GM19438 (cell line): ENCODE measurements at regions not wholly inside any gene's neighbourhood (a gene's known extent, or its start where the extent isn't known, plus 50 kb on each side); places are given as distances from the start of the nearest gene placed in this dataset.
A peak's percentile ranks its signal among the peaks of the same experiment; 100 is the strongest.

Experiments used
- ATAC-seq: cut with Tn5 transposase; IDR thresholded peaks from one replicate; pipeline ENCODE4 v1.9.1; 2021; ENCODE audit warnings: low read depth; ENCODE audit not compliant: unreplicated experiment

DNA sequence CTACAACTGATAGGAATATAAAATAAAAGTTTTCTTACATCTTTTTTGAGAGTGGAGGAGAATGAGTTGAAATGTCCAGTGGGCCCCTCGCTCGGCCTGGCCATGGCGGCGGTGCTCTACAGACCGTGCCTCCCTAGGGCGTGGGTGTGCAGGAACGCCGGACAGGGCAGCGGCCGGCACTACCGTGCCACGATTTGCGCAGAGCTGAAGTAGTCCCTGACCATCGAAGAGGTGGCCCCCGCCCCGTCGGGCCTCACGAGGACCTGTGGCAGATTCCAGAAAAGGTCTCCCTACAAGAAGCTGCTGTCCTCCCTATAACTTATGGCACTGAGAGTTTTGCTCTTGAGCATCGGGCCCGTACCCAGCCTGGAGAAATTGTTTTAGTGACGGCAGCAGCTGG is 228.9 kb upstream of the ARHGAP24 start:
- no peak for ATAC-seq

GRCh38 chr4:85250852-85251251 is 224.1 kb upstream of the ARHGAP24 start:
- ATAC-seq = no peak

GRCh38 chr4:85257817-85258370 is 217.1 kb upstream of the ARHGAP24 start:
- no peak for ATAC-seq

GRCh38 chr4:85260064-85260463 is 214.9 kb upstream of the ARHGAP24 start:
- no peak for ATAC-seq

DNA sequence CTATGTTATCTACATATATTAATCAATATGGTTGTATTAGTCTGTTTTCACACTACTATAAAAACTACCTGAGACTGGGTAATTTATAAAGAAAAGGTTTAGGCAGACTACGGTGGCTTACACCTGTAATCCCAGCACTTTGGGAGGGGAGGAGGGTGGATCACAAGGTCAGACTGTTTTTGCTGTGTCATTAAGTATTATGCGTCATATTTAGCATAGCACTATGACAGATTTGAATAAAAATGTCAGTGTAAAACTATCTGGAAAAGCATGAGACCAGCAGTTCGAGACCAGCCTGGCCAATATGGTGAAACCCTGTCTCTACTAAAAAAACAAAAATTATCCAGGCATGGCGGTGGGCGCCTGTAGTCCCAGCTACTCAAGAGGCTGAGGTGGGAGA is 209.7 kb upstream of the ARHGAP24 start:
- ATAC-seq = no peak

DNA sequence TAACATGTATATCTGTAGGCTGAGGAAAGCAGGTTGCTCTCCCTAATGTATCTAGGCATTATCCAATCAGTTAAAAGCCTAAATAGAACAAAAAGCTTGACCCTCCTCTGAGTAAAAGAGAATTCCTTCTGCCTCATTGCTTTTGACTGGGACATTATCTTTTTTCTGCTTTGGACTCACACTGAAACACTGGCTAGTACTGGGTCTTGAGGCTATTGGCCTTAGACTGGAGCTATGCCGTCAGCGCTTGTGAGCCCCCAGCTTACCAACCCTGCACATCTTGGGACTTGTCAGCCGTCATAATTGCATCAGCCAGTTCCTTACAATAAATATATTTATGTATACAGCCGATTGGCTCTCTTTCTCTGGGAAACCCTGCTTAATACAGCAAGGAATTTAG is 206.8 kb upstream of the ARHGAP24 start:
- no peak for ATAC-seq

DNA sequence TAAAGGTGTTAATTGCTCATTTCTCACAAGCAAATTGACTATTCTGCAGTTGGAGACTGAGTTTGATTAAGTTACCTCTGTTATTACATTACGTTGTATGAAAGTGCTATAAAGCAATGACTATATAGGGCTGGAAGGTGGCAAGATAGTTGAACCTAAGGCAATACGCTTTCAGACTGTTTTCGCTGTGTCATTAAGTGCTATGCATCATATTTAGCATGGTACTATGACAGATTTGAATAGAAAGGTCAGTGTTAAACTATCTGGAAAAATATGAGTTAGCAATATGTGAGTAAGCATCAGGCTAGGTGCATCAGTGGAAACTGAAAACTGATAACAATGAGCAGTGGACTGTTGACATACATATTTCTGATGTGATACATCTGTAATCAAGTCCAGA is 206.0 kb upstream of the ARHGAP24 start:
- ATAC-seq = no peak

DNA sequence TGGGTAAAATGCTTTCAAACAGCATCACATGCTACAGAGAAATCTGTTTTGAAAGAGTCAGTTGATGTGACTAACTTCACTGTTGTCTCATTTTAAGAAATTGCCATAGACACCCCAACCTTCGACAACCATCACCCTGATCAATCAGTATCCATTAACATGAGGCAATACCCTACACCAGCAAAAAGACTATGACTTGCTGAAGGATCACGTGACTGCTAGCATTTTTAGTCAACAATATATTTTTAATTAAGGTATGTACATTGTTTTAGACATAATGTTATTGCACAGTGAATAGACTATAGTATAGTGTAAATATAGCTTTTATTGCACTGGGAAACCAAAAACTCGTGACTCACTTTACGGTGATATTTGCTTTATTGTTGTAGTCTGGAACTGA is 200.0 kb upstream of the ARHGAP24 start:
- no peak for ATAC-seq

- no peak for ATAC-seq
Observed at GRCh38 chr4:85280963-85281362, 194.0 kb upstream of the ARHGAP24 start.

DNA sequence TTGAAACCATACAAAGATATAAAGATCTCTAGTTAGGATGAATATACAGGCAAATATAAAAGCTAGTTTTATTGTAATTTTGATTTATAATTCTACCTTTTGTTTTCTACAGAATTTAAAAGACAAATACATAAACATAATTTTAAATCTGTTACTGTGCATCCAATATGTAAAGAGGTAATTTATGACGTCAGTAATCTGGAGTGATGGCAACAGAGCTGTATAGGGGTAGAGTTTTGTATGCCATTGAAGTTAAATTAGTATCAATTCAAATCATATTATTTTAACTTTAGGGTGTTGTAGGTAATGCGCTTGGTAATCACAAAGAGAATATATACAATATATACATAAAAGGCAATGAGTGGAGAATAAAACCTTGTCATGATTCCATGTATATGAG is 183.7 kb upstream of the ARHGAP24 start:
- no peak for ATAC-seq

DNA sequence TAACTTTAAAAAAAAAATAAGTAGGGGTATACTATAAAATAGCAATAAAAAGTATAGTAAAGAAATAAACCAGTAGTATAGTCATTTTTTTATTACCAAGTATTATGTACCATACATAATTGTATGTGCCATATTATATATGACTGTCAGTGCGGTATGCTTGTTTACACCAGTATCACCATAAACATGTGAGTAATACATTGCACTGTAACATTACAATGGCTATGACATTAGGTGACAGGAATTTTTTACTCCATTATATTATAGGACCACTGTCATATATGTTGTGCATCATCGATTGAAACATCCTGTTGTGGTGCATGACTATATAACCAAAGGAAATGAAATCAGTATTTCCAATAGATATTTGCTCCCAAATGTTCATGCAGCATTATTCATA is 176.9 kb upstream of the ARHGAP24 start:
- ATAC-seq = no peak

GRCh38 chr4:85302193-85302736 is 172.7 kb upstream of the ARHGAP24 start:
- ATAC-seq = no peak

GRCh38 chr4:85302756-85303155 is 172.2 kb upstream of the ARHGAP24 start:
- ATAC-seq = no peak

DNA sequence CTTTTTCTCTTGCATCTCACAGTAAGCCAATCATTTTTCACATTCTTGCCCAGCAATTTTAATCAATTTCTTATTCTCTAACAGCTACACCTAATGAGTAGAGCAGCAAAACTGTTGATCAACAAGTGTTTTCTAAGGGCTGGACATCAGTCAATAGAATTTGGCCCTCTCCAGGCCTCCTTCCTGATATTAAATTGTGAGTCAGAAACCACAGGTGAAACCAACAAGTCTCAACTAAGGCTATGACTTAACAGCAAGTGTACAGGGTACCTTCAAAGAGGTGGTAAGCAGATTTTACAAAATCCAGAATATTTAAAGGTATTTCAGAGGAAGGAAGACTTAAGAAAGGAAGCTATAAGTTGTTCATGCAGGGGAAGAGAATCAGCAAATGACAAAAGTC is 156.5 kb upstream of the ARHGAP24 start:
- no peak for ATAC-seq

DNA sequence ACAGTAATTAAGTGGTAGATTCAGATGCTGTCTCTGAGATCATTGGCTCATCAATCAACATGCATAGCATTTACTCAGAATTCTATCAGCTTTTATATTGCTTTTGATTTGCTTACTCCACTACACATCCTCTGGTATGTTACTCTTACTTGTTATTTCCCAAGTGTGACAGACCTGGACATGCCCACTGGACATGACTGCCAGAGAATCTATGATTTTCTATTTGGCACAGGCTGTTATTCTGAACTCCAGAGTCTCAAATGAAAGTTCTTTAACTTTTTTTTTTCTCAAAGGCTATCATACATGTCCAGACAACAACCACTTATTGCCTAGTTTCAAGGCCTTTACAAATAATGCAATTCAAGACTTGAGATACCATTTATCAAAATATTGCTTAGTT is 116.1 kb upstream of the ARHGAP24 start:
- ATAC-seq = no peak

- no peak for ATAC-seq
Observed at GRCh38 chr4:85362550-85362949, 112.4 kb upstream of the ARHGAP24 start.

GRCh38 chr4:85367815-85368214 is 107.1 kb upstream of the ARHGAP24 start:
- ATAC-seq = no peak

GRCh38 chr4:85368240-85368639 is 106.7 kb upstream of the ARHGAP24 start:
- no peak for ATAC-seq

DNA sequence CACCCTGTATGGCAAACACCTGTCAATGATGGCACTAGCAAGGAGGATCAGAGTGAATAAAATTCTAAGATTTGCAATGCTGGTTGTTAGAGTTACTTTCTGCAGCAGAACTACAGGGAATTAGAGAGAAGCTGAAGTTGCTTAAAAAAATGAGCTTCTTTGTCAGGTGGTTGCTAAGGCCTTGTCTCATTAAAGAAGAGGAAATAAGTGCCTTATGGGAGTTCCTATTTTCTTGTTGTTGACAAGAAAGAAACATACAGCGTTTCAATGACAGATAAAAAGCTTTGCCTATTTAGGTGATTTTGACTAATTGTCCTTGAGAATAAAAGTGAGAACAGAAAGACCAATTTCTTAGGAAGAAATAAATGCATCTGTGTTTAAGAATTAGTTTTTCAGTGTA is 106.0 kb upstream of the ARHGAP24 start:
- ATAC-seq = no peak

DNA sequence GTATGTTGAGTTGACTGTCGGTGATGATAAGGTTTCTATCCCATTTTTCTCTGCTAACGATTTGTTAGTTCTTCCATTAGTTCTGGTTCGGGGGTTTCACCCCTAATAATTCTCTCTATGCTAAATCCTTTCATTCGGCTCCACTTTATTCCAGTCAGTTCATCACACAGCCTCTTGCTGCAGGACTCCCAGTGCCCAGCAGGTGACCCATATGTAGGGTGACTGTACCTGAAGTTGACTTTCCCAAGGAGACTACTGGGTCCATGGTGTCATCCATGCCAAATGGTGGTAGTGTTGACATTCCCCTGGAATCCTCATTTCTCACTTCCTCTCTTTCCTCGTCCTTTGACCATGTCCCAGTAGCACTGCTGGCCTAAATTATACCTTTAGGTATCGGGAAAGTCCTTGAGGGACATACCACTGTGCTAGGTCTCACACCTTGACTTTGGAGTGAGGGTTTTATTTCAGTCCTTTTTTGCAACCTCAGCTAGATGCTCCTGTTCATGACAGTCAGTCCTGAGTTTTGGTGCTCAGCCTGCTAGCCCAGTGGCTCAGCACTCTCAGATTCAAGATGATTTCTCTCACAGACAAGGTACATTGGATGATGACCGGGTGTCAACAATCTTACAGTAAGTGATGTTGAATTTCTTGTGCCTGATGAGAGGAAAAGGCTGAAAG is 105.1 kb upstream of the ARHGAP24 start:
- ATAC-seq = peak; percentile 25

GRCh38 chr4:85370400-85371032 is 104.4 kb upstream of the ARHGAP24 start:
- peak; percentile 88 for ATAC-seq

GRCh38 chr4:85372966-85373365 is 102.0 kb upstream of the ARHGAP24 start:
- no peak for ATAC-seq
